SK-N-SH (cell line): ENCODE measurements at regions not wholly inside any gene's neighbourhood (a gene's known extent, or its start where the extent isn't known, plus 50 kb on each side); places are given as distances from the start of the nearest gene placed in this dataset.

Experiments
- CHD2 ChIP-seq: fragments of 150-350 bp; IDR thresholded peaks from 2 replicates; pipeline ENCODE4 v1.6.1; 2018; ENCODE audit warnings: low read length; ENCODE audit not compliant: partially characterized antibody
- ELF1 ChIP-seq: IDR thresholded peaks from 2 replicates; pipeline ENCODE4 v1.4.0; 2012
- EP300 ChIP-seq, 2 experiments: IDR thresholded peaks; 2 replicates each; pipeline versions ENCODE4 v1.4.0 to v1.6.1; 2012; ENCODE audit warnings: borderline replicate concordance in 1 of 2, low read depth in 1 of 2, low read length in 1 of 2
- GATA2 ChIP-seq: sonication (generic); formaldehyde crosslinking; IDR thresholded peaks from 2 replicates; pipeline ENCODE4 v1.5.0; 2020; ENCODE audit warnings: mild to moderate bottlenecking, missing genetic modification reagents
- MEF2A ChIP-seq: IDR thresholded peaks from 2 replicates; pipeline ENCODE4 v1.4.0; 2012; ENCODE audit warnings: low read depth, borderline replicate concordance
- MXI1 ChIP-seq: IDR thresholded peaks from 2 replicates; pipeline ENCODE4 v1.6.1; 2012; ENCODE audit warnings: mild to moderate bottlenecking, low read depth, low read length, improper control_type of control experiment
- NFIC ChIP-seq: IDR thresholded peaks from 2 replicates; pipeline ENCODE4 v1.4.0; 2012; ENCODE audit warnings: borderline replicate concordance
- RAD21 ChIP-seq: IDR thresholded peaks from 2 replicates; pipeline ENCODE4 v1.6.1; 2012; ENCODE audit warnings: mild to moderate bottlenecking, low read length
- RFX5 ChIP-seq: IDR thresholded peaks from 2 replicates; pipeline ENCODE4 v1.6.1; 2012; ENCODE audit warnings: mild to moderate bottlenecking, improper control_type of control experiment, low read length
- TAF1 ChIP-seq: IDR thresholded peaks from 2 replicates; pipeline ENCODE4 v1.6.1; 2012; ENCODE audit warnings: low read depth, mild to moderate bottlenecking, low read length, moderate library complexity, borderline replicate concordance
- TF ChIP-seq, protein P1 (sequence below): fragments of 200-600 bp; sonication (generic); IDR thresholded peaks from 2 replicates; pipeline ENCODE4 v1.6.1; 2017; ENCODE audit warnings: antibody characterized with exemption, mild to moderate bottlenecking, moderate library complexity
- TF ChIP-seq, protein P2 (sequence below): IDR thresholded peaks from 2 replicates; pipeline ENCODE4 v1.4.0; 2012; ENCODE audit warnings: low read depth

DNA sequence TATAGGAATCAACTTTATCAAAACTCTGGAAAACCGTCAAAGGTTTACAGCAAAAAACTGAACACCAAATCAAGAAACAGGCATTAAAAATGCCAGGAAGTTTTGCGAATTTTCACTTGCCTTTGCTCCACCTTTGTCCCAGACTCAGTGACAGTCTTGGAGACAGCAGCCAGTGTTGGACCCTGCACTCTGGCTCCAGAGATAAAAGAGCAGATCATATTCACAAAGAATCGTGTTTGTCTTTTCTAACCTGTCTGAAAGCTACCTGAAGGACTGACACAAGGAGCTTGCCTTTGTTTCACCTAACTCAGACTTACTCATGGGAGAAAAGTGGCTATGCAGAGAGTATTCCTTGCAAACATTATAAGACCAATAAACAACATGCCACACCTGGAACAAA lies 74.0 kb upstream of the TCF12 start:
- TF ChIP-seq EP300 (IDR thresholded peaks at IDR 0.05; ENCODE audit: borderline replicate concordance in 1 of 2, low read depth in 1 of 2, low read length in 1 of 2) (no peak), MXI1 (no peak), NFIC (no peak), MEF2A (no peak), ELF1 (no peak), RFX5 (no peak), GATA2 (CRISPR knock-in tag) (no peak), RAD21 (no peak), CHD2 (no peak), TAF1 (no peak)
- TF ChIP-seq, protein P1, sequence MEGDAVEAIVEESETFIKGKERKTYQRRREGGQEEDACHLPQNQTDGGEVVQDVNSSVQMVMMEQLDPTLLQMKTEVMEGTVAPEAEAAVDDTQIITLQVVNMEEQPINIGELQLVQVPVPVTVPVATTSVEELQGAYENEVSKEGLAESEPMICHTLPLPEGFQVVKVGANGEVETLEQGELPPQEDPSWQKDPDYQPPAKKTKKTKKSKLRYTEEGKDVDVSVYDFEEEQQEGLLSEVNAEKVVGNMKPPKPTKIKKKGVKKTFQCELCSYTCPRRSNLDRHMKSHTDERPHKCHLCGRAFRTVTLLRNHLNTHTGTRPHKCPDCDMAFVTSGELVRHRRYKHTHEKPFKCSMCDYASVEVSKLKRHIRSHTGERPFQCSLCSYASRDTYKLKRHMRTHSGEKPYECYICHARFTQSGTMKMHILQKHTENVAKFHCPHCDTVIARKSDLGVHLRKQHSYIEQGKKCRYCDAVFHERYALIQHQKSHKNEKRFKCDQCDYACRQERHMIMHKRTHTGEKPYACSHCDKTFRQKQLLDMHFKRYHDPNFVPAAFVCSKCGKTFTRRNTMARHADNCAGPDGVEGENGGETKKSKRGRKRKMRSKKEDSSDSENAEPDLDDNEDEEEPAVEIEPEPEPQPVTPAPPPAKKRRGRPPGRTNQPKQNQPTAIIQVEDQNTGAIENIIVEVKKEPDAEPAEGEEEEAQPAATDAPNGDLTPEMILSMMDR, result no peak
- TF ChIP-seq, protein P2, sequence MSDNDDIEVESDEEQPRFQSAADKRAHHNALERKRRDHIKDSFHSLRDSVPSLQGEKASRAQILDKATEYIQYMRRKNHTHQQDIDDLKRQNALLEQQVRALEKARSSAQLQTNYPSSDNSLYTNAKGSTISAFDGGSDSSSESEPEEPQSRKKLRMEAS, result no peak
